HG03135 (cell line): ENCODE measurements at regions not wholly inside any gene's neighbourhood (a gene's known extent, or its start where the extent isn't known, plus 50 kb on each side); places are given as distances from the start of the nearest gene placed in this dataset.
"Not testable (repeated sequence)": the region's sequence is repeated elsewhere in the genome, so short reads cannot be mapped to it uniquely, and the experiment has no call there.

Source experiments
- ATAC-seq: cut with Tn5 transposase; IDR thresholded peaks from one replicate; pipeline ENCODE4 v1.9.1; 2021; ENCODE audit warnings: mild to moderate bottlenecking, moderate library complexity; ENCODE audit not compliant: unreplicated experiment

DNA sequence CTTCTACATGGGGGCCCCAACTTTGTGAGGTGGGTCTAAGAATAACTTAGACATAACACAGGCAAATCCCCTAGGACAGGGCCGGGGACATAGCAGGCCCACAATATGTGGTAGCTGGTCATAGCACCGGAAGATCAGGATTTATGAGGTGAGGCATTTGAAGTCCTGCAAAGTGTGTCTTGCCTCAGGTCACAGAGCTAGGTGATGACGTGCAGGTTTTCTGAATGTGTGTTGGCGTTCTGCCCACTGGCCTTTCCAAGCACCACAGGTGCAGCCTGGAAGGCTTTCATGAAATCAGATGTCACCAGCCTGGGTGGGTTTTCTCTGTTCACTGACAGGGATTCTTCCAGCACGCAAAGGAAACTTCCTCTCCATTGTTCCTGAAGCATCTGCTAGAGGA lies 119.1 kb downstream of the LRATD1 start:
- no peak for ATAC-seq

DNA sequence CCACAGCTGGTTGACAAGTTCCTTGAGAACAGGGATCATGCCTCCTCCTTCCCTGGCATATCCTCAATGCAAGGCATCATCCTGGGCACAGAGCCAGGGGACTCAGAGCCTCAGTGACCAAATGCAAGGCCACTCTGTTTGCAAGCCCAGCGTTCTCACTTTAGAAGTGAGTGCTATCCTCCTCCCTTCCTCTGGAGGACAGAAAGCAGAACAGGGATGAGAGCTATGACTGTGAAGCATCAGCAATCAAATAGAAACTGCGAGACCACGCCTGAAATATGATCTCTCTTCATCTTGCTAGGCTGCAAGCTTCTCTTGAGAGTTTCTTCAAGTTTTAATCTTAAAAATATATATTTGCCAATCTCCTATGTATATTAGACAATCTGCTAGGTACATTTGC lies 119.8 kb downstream of the LRATD1 start:
- no peak for ATAC-seq

DNA sequence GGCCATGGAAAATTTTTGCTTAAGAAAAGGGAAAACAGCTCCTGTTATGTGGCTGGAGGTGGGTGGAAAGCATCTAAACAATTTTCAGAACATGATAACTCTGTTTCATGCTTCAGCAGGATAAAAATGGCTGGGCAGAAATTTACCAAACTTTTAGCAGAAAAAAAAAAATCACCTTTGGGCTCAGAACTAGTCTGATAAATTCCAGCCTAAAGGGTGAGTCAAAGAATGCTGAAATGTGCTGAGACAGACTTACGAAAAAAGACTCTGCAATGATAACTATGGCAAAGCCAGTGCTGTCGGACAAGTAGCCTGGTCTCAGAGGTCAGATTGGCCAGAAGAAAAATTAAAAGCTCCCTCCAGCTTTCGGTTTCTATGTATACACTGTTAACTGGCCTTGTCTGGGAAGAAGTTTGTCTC lies 123.6 kb downstream of the LRATD1 start:
- no peak for ATAC-seq

DNA sequence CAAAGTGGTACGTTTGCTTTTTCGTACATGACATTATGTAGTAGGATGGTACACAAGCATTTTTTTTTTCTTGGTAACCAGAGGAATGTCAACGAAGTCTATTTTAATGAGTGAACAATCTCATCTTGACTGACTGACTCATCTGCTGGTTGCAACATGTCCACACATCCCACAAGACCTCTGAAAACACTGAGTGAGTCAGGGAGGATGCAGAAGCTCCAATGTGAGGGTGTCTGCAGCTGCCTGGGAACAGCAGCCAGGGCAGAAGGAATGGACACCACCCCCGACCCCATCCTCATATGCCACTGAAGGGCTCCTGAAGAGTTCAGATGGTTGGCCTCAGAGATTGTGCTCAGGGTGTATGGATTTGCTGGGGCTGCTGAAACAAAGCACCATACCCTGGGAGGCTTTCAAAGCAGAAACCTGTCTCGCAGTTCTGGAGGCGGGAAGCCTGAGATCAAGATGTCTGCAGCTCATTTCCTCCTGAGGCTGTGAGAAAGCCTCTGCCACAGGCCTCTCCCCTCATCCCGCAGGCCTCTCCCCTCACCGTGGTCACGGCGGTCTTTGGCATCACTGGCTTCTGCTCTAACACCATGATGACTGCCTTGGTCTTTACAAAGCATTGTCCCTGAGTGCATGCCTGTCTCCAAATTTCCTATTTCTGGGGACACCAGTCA lies 124.6 kb downstream of the LRATD1 start:
- no peak for ATAC-seq

DNA sequence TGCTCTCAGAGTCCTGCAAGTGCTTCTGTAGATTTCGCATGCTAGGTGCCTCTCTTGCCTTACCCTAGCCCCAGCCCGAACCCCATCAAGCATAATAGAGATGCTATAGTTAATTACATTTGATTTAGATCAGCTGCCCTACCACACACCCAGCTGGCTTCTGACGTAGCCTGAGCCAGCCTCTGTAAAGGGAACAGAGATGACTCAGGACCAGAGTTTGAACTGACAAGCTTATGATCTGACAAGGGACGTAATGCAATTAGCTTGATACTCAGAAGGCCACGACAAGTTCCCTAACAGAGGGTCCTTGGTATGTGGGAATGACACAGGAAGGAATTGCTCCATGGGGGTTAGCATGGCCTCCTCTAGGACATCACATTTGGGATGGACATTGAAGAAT lies 126.6 kb downstream of the LRATD1 start:
- no peak for ATAC-seq

DNA sequence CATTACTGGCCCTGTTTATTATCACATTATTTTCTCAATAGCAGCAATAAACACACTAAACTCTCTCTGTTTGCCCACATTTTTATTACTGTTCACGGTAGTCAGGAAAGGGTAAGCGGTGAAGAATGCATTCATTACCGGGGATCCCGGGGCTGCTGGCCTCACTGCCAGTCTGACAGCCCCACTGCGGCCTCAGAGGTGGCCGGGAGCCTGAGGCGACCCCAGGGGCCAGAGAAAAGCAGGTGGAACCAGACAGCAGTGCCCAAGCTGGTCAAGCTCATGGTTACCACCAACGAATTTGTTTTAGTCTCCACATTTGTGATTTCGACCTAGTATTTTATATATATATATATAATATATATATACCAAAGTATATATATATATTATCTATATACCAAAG lies 127.7 kb downstream of the LRATD1 start:
- ATAC-seq: no peak

DNA sequence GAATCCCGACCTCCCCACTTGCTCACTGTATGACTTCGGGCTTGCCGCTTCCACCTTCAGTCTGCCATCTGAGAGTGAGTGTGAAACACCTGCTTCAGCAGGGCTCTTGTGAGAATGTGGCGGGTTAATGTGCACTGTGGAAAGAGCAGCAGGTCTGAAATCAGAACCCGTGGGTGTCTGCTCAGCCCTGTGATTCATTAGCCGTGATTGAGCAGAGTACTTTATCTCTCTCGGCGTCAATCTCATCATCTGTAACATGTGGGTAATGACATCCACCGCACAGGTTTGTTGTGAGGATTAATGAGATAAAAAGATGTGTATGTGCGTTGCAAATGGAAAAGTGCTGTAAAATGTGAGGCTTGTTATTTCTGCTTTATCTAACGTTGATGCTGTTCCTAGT lies 128.6 kb downstream of the LRATD1 start:
- ATAC-seq: no peak

DNA sequence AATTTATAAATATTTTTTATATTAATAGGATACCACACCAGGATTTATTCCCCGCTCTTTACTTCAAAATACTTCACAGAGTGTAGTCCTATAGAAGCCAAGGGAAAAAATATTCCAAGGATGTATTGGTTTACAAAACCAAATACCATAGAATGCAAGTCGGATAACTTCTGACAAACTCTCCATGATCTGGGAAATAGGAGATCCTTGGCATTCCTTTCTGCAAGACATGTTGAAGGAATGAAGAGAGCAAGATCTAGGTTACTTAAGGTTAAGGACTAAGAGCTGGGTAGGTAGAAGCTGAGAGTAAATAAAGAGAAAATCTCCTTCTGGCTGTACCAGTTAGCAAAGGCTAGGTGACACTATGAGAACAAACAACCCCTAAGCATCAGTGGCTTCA lies 141.2 kb downstream of the LRATD1 start:
- ATAC-seq: no peak

DNA sequence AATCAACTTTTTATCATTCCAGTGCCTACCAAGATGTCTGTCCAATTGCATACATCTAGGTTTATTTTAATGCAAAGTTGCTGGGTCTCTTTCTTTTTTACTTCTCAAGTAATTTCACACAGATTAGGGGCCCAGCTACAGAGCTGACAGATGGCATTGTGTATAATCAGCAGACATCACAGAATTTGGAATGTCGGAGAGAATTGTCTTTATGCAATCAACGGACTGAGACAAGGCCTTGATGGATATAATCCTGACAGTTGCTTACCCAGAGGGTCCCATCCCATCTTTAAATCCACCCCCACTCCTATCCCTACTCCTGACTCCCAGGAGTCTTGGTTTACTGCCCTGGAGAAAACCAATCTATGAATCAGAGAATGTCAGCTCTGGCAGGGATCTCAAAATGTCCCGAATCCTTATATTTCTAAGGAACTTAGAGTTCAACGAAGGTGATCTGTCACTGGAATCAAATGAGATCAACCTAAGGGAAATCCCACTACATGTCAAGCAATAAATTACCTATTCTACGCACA lies 142.0 kb downstream of the LRATD1 start:
- ATAC-seq: no peak

DNA sequence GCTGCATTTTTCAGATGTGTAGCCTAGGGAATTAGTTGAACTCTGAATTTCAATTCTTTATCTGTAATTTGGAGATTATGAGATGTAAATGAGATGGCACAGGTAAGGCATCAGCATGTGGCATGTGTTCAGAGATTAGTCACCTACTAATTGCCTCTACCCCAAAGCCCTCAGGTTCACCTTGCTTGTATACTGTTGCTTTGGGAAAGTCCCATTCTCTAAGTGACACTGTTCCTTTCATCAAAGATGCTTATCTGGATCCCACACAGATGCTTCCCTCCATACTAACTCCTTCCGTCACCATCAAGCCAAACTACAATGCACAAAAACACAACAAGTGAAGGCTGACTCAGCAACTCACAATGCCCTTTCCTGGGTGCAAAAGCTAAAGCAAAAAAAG lies 143.7 kb downstream of the LRATD1 start:
- no peak for ATAC-seq

DNA sequence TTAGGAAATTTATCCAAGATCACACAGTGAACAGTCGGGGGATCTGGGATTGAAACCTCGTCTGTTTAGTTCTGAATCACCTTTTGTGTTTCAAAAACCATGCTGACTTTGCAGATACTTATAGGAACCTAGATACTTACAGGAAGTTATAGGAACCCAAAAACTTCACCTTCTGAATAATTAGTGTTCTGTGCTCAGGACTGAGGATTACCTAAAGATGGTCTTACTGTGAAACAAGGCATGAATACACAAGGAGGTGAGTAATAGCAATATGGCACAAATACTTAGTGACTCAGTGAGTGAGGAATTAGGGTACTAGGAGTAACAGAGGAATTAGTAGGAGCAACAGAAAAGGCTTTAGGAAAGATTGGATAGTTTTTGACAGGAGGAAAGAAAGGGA lies 145.5 kb downstream of the LRATD1 start:
- no peak for ATAC-seq

DNA sequence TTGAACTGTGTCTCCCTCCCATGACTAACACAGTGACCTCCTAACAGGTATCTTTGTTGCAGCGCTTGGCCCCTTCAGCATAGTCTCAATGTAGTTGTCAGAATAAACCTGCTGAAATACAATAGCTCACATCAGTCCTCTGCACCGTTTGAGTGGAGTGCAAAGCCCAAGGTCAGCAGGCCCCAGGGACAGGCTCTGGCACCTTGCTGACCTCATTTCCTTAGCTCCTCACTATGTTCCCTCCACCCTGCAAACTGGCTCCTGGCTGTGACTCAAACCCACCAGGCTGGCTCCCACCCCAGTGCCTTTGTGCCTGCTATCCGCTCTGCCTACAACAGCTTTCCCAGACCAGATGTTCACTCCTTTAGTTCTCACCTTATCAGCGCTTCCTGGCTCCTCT lies 146.7 kb downstream of the LRATD1 start:
- ATAC-seq: no peak

DNA sequence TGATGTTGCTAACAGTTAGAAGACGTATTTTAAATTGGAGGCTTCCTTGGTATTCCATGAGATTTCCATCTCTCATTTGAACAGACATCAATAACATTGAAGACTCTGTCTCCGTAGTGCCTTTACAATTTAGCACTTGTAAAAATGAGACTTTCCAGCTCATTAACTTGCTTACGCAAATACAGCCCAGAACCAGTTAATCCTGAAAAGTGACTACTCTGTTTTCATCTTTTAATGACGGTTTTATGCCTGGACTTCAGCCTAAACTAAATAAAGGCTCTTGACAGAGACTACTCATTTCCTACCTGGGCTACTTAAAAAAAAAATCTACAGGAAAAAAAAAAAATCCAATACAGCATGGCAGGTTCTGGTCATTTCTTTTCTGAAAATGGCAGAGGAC lies 148.6 kb downstream of the LRATD1 start:
- no peak for ATAC-seq

DNA sequence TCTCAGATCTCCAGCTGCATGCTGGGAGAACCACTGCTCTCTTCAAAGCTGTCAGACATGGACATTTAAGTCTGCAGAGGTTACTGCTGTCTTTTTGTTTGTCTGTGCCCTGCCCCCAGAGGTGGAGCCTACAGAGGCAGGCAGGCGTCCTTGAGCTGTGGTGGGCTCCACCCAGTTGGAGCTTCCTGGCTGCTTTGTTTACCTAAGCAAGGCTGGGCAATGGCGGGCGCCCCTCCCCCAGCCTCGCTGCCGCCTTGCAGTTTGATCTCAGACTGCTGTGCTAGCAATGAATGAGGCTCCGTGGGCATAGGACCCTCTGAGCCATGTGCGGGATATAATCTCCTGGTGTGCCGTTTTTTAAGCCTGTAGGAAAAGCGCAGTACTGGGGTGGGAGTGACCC lies 156.3 kb downstream of the LRATD1 start:
- ATAC-seq: not testable (repeated sequence)

DNA sequence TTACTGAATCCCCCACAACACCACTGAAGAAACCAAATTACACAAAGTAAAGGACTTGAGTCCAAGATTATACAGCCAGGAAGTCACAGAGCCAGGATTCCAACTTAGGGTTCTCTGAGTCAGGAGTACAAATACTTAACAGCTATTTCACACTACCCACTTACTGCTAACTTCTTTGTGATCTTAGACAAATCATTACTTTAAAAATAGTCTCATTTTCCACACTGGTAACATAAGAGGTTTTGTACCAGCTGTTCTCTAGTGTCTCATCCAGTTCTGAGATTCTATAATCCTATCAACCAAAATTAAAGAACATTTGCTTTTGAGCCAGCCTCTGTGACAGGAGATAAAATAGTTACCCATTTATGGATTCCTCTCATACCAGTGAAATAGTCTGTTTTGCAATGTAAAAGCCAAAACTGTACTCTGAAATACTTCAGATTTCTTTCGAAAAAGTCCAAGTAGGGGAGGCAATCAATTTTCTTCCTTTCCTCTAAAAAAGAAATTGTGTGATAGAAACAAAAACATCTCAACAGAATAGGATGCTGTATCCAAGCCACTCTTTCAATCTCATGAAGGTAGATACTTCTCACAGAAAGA lies 157.6 kb downstream of the LRATD1 start:
- no peak for ATAC-seq

DNA sequence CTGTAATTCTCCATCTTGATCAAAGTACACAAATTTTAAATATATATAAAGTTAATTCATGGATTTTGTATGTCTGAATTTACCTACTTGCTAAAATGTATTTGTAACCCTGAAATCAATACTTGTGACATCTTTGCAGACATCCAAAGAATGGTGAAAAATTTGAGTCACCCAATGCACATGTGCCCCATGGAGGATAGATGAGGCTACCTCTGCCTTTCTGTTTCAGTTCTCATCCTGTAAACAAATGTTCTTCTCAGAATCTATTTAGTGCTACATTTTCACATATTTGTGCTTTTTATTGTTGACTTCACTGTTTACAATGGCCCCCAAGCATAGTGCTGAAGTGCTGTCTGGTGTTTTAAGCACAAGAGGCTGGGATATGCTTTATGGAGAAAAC lies 171.5 kb downstream of the LRATD1 start:
- ATAC-seq: no peak

DNA sequence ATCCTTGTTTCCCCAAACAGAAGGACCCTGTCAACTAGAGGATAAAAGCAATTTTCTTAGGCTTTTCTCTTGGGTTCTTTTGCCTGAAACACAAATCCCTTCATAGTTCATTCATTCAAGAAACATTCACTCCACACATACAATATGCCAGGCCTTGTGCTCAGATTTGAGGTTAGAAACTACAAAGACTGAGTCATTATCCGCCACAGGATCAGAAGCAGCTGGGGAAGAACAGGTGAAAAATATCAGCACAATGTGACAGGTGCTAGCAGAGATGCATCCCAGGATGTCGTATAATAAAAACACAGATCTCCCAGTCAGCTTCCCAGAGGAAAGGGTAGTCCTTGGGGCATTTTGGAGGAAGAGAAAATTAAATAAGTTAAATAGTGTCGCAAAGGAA lies 172.4 kb downstream of the LRATD1 start:
- no peak for ATAC-seq

DNA sequence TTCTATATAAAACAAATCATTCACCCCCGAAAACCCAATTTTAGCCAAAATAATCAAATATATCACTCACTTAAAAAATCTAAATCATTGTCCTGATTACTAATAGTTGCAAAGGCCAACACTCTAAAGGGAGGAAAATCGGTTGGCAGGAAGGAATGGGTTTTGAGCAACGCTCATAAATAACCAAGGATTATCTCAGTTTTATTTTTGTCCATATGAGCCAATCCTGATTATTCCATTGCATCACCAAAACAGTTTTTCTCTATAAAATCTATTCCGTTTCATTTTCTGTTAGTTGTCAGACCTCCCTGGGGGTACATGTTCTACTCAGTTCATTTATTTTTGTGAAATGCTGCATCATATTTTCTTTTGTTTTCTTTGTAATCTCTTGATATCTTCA lies 174.1 kb downstream of the LRATD1 start:
- no peak for ATAC-seq

DNA sequence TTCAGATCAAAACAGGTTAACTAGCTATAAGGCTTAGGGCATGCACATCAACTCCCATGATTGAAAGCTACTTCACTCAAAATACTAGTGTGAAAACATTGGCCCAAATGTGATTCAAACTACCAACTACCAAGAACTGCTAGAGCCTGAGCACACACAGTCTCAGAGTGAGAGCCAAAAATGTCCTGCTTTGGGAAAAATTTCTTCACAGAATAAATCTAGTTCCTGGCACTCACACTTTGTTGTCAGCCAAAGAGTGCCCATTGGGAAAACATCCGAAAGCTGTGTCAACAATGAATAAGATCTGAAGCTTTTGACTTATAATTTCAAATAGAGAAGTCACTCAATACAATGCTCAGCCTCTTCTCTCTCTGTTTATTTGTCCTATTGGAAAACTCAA lies 182.7 kb downstream of the LRATD1 start:
- ATAC-seq: no peak

DNA sequence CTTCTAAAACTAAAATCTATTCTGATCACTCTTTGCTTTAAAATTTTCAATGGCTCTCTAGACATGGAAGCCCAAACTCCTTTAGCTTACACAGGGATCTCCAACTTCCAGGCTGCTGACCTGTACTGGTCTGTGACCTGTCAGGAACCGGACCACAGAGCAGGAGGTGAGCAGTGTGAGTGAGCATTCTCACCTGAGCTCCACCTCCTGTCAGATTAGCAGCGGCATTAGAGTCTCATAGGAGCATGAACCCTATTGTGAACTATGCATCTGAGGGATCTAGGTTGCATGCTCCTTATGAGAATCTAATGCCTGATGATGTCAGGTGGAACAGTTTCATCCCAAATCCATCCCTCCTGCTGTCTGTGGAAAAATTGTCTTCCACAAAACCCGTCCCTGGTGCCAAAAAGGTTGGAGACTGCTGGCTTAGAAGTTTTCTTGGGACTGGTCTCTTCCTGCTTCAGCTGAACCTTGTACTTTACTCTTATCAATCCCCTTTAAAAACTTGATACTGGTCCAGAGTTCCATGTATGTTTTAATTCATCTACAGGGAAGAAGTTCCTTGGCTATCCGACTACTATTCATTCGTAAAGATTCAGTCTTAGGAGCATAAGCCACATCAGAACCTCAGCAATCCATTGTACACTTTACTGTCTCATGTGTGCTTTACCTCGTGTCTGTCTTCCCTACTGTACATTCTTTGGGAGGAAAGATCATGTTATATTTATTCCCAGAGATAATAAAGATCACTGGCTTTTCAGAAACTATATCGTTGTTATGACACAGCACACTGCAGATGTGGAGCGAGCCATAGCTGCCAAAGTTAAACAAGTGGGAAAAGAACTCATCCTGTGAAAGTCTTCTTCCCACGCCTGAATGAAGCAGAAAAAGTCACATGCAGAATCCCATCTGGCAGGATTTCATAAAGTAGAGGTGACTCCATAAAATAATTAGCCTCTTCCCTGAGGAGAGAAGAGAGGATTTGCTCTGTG lies 183.8 kb downstream of the LRATD1 start:
- no peak for ATAC-seq

DNA sequence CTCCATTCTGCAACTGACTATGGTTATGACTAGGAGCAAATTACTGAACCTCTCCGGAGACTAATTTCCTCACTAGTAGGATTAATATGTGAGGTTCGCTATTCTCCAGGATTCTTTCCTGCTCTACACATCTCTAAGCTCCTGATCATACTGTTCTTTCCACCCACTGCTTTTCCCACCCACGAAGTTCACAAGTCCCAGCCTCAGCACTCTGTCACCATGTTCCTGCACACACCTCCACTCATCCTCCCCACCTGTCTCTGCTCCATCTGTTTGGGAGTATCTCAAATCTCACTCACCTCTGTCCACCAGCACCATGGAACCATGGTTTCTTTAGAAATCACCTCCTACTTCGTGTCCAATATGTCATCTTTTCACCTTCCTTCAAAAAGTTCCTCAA lies 185.3 kb downstream of the LRATD1 start:
- no peak for ATAC-seq

DNA sequence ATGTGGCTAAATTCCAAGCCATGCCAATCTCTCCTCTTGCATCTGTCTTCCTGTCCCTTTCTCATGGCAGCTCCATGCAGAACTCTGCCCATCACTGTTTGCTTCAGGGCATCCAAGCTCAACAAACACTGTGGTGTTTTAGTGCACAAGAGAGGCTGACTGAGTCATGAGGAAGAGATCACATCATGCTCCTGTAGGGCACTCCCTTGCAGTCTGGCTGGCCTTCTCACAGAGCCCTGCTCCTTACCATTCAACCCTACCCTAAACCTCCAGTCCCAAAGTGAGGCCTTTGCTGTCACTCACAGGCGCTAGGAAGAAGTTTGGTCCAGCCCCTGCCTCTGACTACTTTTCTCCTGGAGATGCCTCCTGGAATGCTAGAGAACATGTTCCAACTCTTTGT lies 194.0 kb downstream of the LRATD1 start:
- ATAC-seq: no peak
